ENCODE measurements at regions not wholly inside any gene's neighbourhood (a gene's known extent, or its start where the extent isn't known, plus 50 kb on each side); places are given as distances from the start of the nearest gene placed in this dataset.

GRCh38 chr10:104526188-104526587 is 114.9 kb upstream of the SORCS3 start:
- dilution Hi-C loops (cut with MboI; ENCODE audit: extremely low pct_ligation_motif_present, low sequenced_read_pairs), result no loop called here
- TF ChIP-seq EZH2 (IDR thresholded peaks at IDR 0.05; ENCODE audit: low read length) (no peak), CTCF (optimal IDR thresholded peaks at IDR 0.05 in 1 of 3, IDR thresholded peaks at IDR 0.05 in 1 of 3, conservative IDR thresholded peaks at IDR 0.05 in 1 of 3; ENCODE audit: extremely low read depth in 1 of 3, insufficient read depth in 2 of 3, low read length in 3 of 3) (no peak)
- FAIRE-seq, result no peak

GRCh38 chr10:104527013-104527412 is 114.1 kb upstream of the SORCS3 start:
- no peak for FAIRE-seq

More at GRCh38 chr10:104526188-104526587, 114.9 kb upstream of the SORCS3 start:
- no peak overlapping the region for H3K4me2 ChIP-seq (ENCODE audit: control insufficient read depth, extremely low read depth, insufficient read depth, low read depth, low read length)
- H3K4me3 ChIP-seq (ENCODE audit: control insufficient read depth in 2 of 3, extremely low read depth in 1 of 3, insufficient read depth in 2 of 3, low read depth in 1 of 3, low read length in 3 of 3), result no peak overlapping the region
- no peak overlapping the region for H3K27ac ChIP-seq (ENCODE audit: control insufficient read depth, insufficient read depth, low read length)
- H3K36me3 ChIP-seq (ENCODE audit: control insufficient read depth in 2 of 2, extremely low read depth in 1 of 2, insufficient read depth in 2 of 2, low read length in 2 of 2), result no peaks in the 10 kb centered on the region
- H3K9ac ChIP-seq (ENCODE audit: control insufficient read depth, extremely low read depth, insufficient read depth, low read length), result no peak overlapping the region
- H3K9me3 ChIP-seq (ENCODE audit: control insufficient read depth, low read depth, low read length), result no peaks in the 10 kb centered on the region
- no peaks in the 10 kb centered on the region for H4K20me1 ChIP-seq (ENCODE audit: control insufficient read depth, extremely low read depth, insufficient read depth, low read length)
- no peaks in the 10 kb centered on the region for H3K9me1 ChIP-seq (ENCODE audit: control insufficient read depth, extremely low read depth, insufficient read depth, low read length)
- H2AFZ ChIP-seq (ENCODE audit: control insufficient read depth, low read length), result no peak overlapping the region
- H3K27me3 ChIP-seq (ENCODE audit: control insufficient read depth, extremely low read depth, insufficient read depth, low read length), result no peaks in the 10 kb centered on the region
- no peak for DNase-seq (ENCODE audit: low read depth, low spot score)
- no peaks in the 10 kb centered on the region for H3K4me1 ChIP-seq (ENCODE audit: control insufficient read depth, extremely low read depth, insufficient read depth, low read length)
- H3K79me2 ChIP-seq (ENCODE audit: control insufficient read depth, insufficient read depth, low read length), result no peaks in the 10 kb centered on the region

More at GRCh38 chr10:104527013-104527412, 114.1 kb upstream of the SORCS3 start:
- no peaks in the 10 kb centered on the region for H3K4me1 ChIP-seq (ENCODE audit: control insufficient read depth, extremely low read depth, insufficient read depth, low read length)
- TF ChIP-seq EZH2 (IDR thresholded peaks at IDR 0.05; ENCODE audit: low read length) (no peak), CTCF (optimal IDR thresholded peaks at IDR 0.05 in 1 of 3, IDR thresholded peaks at IDR 0.05 in 1 of 3, conservative IDR thresholded peaks at IDR 0.05 in 1 of 3; ENCODE audit: extremely low read depth in 1 of 3, insufficient read depth in 2 of 3, low read length in 3 of 3) (no peak)
- no peaks in the 10 kb centered on the region for H3K79me2 ChIP-seq (ENCODE audit: control insufficient read depth, insufficient read depth, low read length)
- no peak overlapping the region for H3K4me2 ChIP-seq (ENCODE audit: control insufficient read depth, extremely low read depth, insufficient read depth, low read depth, low read length)
- H2AFZ ChIP-seq (ENCODE audit: control insufficient read depth, low read length), result no peak overlapping the region
- H3K27me3 ChIP-seq (ENCODE audit: control insufficient read depth, extremely low read depth, insufficient read depth, low read length), result no peaks in the 10 kb centered on the region
- H3K4me3 ChIP-seq (ENCODE audit: control insufficient read depth in 2 of 3, extremely low read depth in 1 of 3, insufficient read depth in 2 of 3, low read depth in 1 of 3, low read length in 3 of 3), result no peak overlapping the region
- no peak for DNase-seq (ENCODE audit: low read depth, low spot score)
- H3K36me3 ChIP-seq (ENCODE audit: control insufficient read depth in 2 of 2, extremely low read depth in 1 of 2, insufficient read depth in 2 of 2, low read length in 2 of 2), result no peaks in the 10 kb centered on the region
- H4K20me1 ChIP-seq (ENCODE audit: control insufficient read depth, extremely low read depth, insufficient read depth, low read length), result no peaks in the 10 kb centered on the region
- no peak overlapping the region for H3K9ac ChIP-seq (ENCODE audit: control insufficient read depth, extremely low read depth, insufficient read depth, low read length)
- dilution Hi-C loops (cut with MboI; ENCODE audit: extremely low pct_ligation_motif_present, low sequenced_read_pairs), result no loop called here
- no peaks in the 10 kb centered on the region for H3K9me1 ChIP-seq (ENCODE audit: control insufficient read depth, extremely low read depth, insufficient read depth, low read length)
- no peaks in the 10 kb centered on the region for H3K9me3 ChIP-seq (ENCODE audit: control insufficient read depth, low read depth, low read length)
- no peak overlapping the region for H3K27ac ChIP-seq (ENCODE audit: control insufficient read depth, insufficient read depth, low read length)
